T-helper 2 cell treated with Interferon-gamma antibody and Interleukin-4, amounts not matched to agents 5 μg/mL and 100 μg/mL, for 36 hours (primary cell): ENCODE measurements at regions not wholly inside any gene's neighbourhood (a gene's known extent, or its start where the extent isn't known, plus 50 kb on each side); places are given as distances from the start of the nearest gene placed in this dataset.
A peak's percentile ranks its signal among the peaks of the same experiment; 100 is the strongest.

ENCODE experiments used
- DNase-seq: peaks from one replicate; pipeline ENCODE4 v3.0.0; 2021; ENCODE audit warnings: low spot score
- H3K27ac Mint-ChIP-seq: one replicate; pipeline ENCODE4 v1.8.0; 2021; ENCODE audit warnings: mild to moderate bottlenecking, mixed read lengths
- H3K27me3 Mint-ChIP-seq: one replicate; pipeline ENCODE4 v1.8.0; 2021; ENCODE audit warnings: low read depth, mixed read lengths
- H3K36me3 Mint-ChIP-seq: one replicate; pipeline ENCODE4 v1.8.0; 2021; ENCODE audit warnings: low read depth, mixed read lengths
- H3K4me1 Mint-ChIP-seq: one replicate; pipeline ENCODE4 v1.8.0; 2021; ENCODE audit warnings: low read depth, mixed read lengths
- H3K4me3 Mint-ChIP-seq: one replicate; pipeline ENCODE4 v1.8.0; 2022; ENCODE audit warnings: mild to moderate bottlenecking, moderate library complexity, mixed read lengths
- H3K9me3 Mint-ChIP-seq: one replicate; pipeline ENCODE4 v1.8.0; 2021; ENCODE audit warnings: mixed read lengths

- Mint-ChIP-seq H3K9me3 (peaks cover 3% of the 10 kb centered on the region), H3K36me3 (no peaks in the 10 kb centered on the region), H3K4me3 (no peak overlapping the region), H3K27ac (no peak overlapping the region), H3K27me3 (peaks cover 4% of the 10 kb centered on the region), H3K4me1 (no peaks in the 10 kb centered on the region)
- no peak for DNase-seq
Observed at GRCh38 chr10:42924484-42924883, 141.9 kb downstream of the BMS1 start.

- Mint-ChIP-seq H3K4me3 (no peak overlapping the region), H3K4me1 (no peaks in the 10 kb centered on the region), H3K9me3 (peaks cover 3% of the 10 kb centered on the region), H3K36me3 (no peaks in the 10 kb centered on the region), H3K27ac (no peak overlapping the region), H3K27me3 (peaks cover 7% of the 10 kb centered on the region)
- no peak for DNase-seq
Observed at GRCh38 chr10:42926843-42927242, 144.2 kb downstream of the BMS1 start.

GRCh38 chr10:42928064-42928463, 145.5 kb downstream of the BMS1 start:
- Mint-ChIP-seq H3K27me3 (peaks cover 12% of the 10 kb centered on the region), H3K4me1 (no peaks in the 10 kb centered on the region), H3K9me3 (no peaks in the 10 kb centered on the region), H3K36me3 (no peaks in the 10 kb centered on the region), H3K4me3 (no peak overlapping the region), H3K27ac (no peak overlapping the region)
- DNase-seq, result no peak

GRCh38 chr10:42929236-42929635, 146.6 kb downstream of the BMS1 start:
- DNase-seq, result no peak
- Mint-ChIP-seq H3K27ac (no peak overlapping the region), H3K36me3 (no peaks in the 10 kb centered on the region), H3K4me1 (no peaks in the 10 kb centered on the region), H3K9me3 (no peaks in the 10 kb centered on the region), H3K4me3 (no peak overlapping the region), H3K27me3 (peaks cover 19% of the 10 kb centered on the region)

- Mint-ChIP-seq H3K4me3 (no peak overlapping the region), H3K27ac (no peak overlapping the region), H3K36me3 (no peaks in the 10 kb centered on the region), H3K9me3 (no peaks in the 10 kb centered on the region), H3K27me3 (peaks cover 26% of the 10 kb centered on the region), H3K4me1 (no peaks in the 10 kb centered on the region)
- no peak for DNase-seq
Observed at GRCh38 chr10:42929993-42930392, 146.9 kb upstream of the RET start.

GRCh38 chr10:42930516-42931192, 146.2 kb upstream of the RET start:
- H3K9me3 Mint-ChIP-seq, result no peaks in the 10 kb centered on the region
- no peaks in the 10 kb centered on the region for H3K4me1 Mint-ChIP-seq
- H3K27me3 Mint-ChIP-seq, result peaks cover 32% of the 10 kb centered on the region
- no peak overlapping the region for H3K27ac Mint-ChIP-seq
- H3K36me3 Mint-ChIP-seq, result no peaks in the 10 kb centered on the region
- DNase-seq, result no peak
- H3K4me3 Mint-ChIP-seq, result no peak overlapping the region

- H3K27me3 Mint-ChIP-seq, result peaks cover 32% of the 10 kb centered on the region
- no peaks in the 10 kb centered on the region for H3K36me3 Mint-ChIP-seq
- H3K4me3 Mint-ChIP-seq, result no peak overlapping the region
Observed at GRCh38 chr10:42932116-42932515, 144.8 kb upstream of the RET start.

GRCh38 chr10:42932735-42933447, 144.0 kb upstream of the RET start:
- H3K27ac Mint-ChIP-seq, result no peak overlapping the region
- H3K27me3 Mint-ChIP-seq, result peaks cover 32% of the 10 kb centered on the region
- no peaks in the 10 kb centered on the region for H3K4me1 Mint-ChIP-seq
- no peaks in the 10 kb centered on the region for H3K36me3 Mint-ChIP-seq
- H3K9me3 Mint-ChIP-seq, result no peaks in the 10 kb centered on the region
- no peak for DNase-seq
- peak overlapping the region; percentile 44 for H3K4me3 Mint-ChIP-seq

More at GRCh38 chr10:42932116-42932515, 144.8 kb upstream of the RET start:
- H3K9me3 Mint-ChIP-seq, result no peaks in the 10 kb centered on the region
- H3K27ac Mint-ChIP-seq, result no peak overlapping the region
- no peak for DNase-seq
- no peaks in the 10 kb centered on the region for H3K4me1 Mint-ChIP-seq

- Mint-ChIP-seq H3K4me3 (no peak overlapping the region), H3K27ac (no peak overlapping the region)
- DNase-seq, result no peak
Observed at GRCh38 chr10:42933448-42934340, 143.2 kb upstream of the RET start.

GRCh38 chr10:42934351-42934811, 142.5 kb upstream of the RET start:
- Mint-ChIP-seq H3K4me1 (no peaks in the 10 kb centered on the region), H3K4me3 (no peak overlapping the region), H3K36me3 (no peaks in the 10 kb centered on the region), H3K9me3 (no peaks in the 10 kb centered on the region), H3K27me3 (peaks cover 32% of the 10 kb centered on the region), H3K27ac (no peak overlapping the region)
- DNase-seq, result no peak

More at GRCh38 chr10:42933448-42934340, 143.2 kb upstream of the RET start:
- H3K36me3 Mint-ChIP-seq, result no peaks in the 10 kb centered on the region
- H3K4me1 Mint-ChIP-seq, result no peaks in the 10 kb centered on the region
- H3K9me3 Mint-ChIP-seq, result no peaks in the 10 kb centered on the region
- H3K27me3 Mint-ChIP-seq, result peaks cover 32% of the 10 kb centered on the region

GRCh38 chr10:42934842-42935241, 142.0 kb upstream of the RET start:
- no peak for DNase-seq
- no peaks in the 10 kb centered on the region for H3K9me3 Mint-ChIP-seq
- H3K4me3 Mint-ChIP-seq, result no peak overlapping the region
- no peaks in the 10 kb centered on the region for H3K36me3 Mint-ChIP-seq
- H3K27ac Mint-ChIP-seq, result no peak overlapping the region
- peaks cover 32% of the 10 kb centered on the region for H3K27me3 Mint-ChIP-seq
- H3K4me1 Mint-ChIP-seq, result no peaks in the 10 kb centered on the region

- Mint-ChIP-seq H3K4me1 (no peaks in the 10 kb centered on the region), H3K9me3 (no peaks in the 10 kb centered on the region), H3K36me3 (no peaks in the 10 kb centered on the region), H3K27me3 (peaks cover 32% of the 10 kb centered on the region), H3K4me3 (no peak overlapping the region), H3K27ac (no peak overlapping the region)
- DNase-seq, result no peak
Observed at GRCh38 chr10:42935466-42935865, 141.4 kb upstream of the RET start.

- no peak for DNase-seq
- no peak overlapping the region for H3K27ac Mint-ChIP-seq
- no peak overlapping the region for H3K4me3 Mint-ChIP-seq
- H3K9me3 Mint-ChIP-seq, result no peaks in the 10 kb centered on the region
- peaks cover 32% of the 10 kb centered on the region for H3K27me3 Mint-ChIP-seq
- H3K4me1 Mint-ChIP-seq, result no peaks in the 10 kb centered on the region
- no peaks in the 10 kb centered on the region for H3K36me3 Mint-ChIP-seq
Observed at GRCh38 chr10:42936580-42936979, 140.3 kb upstream of the RET start.

GRCh38 chr10:42937048-42937447, 139.8 kb upstream of the RET start:
- H3K27ac Mint-ChIP-seq, result no peak overlapping the region
- no peaks in the 10 kb centered on the region for H3K4me1 Mint-ChIP-seq
- H3K4me3 Mint-ChIP-seq, result no peak overlapping the region
- DNase-seq, result no peak
- H3K9me3 Mint-ChIP-seq, result no peaks in the 10 kb centered on the region
- peaks cover 28% of the 10 kb centered on the region for H3K27me3 Mint-ChIP-seq
- no peaks in the 10 kb centered on the region for H3K36me3 Mint-ChIP-seq
